Esophagus muscularis mucosa (tissue), 4 donors: ENCODE measurements at regions not wholly inside any gene's neighbourhood (a gene's known extent, or its start where the extent isn't known, plus 50 kb on each side); places are given as distances from the start of the nearest gene placed in this dataset.

Experiments
- EP300 ChIP-seq: sonication (generic); formaldehyde crosslinking; IDR thresholded peaks from one replicate; pipeline ENCODE4 v1.6.1; 2017; ENCODE audit warnings: antibody characterized with exemption
- POLR2A ChIP-seq: fragments of 450-650 bp; IDR thresholded peaks from one replicate; pipeline ENCODE4 v1.6.1; 2017; ENCODE audit warnings: antibody characterized with exemption, moderate library complexity, mild to moderate bottlenecking, low read depth
- POLR2AphosphoS5 ChIP-seq, 2 donors: sonication (generic); formaldehyde crosslinking; IDR thresholded peaks; one replicate each; pipeline ENCODE4 v1.6.1; 2017; ENCODE audit warnings: antibody characterized with exemption in 2 of 2
- TF ChIP-seq, protein P1 (sequence below), 3 experiments: fragments of 200-600 bp in 2 of 3; fragments of 450-650 bp in 1 of 3; sonication (generic) in 2 of 3; IDR thresholded peaks; one replicate each; pipeline ENCODE4 v1.5.1; 2017 to 2019; ENCODE audit warnings: antibody characterized with exemption in 3 of 3, mild to moderate bottlenecking in 2 of 3, moderate library complexity in 1 of 3

DNA sequence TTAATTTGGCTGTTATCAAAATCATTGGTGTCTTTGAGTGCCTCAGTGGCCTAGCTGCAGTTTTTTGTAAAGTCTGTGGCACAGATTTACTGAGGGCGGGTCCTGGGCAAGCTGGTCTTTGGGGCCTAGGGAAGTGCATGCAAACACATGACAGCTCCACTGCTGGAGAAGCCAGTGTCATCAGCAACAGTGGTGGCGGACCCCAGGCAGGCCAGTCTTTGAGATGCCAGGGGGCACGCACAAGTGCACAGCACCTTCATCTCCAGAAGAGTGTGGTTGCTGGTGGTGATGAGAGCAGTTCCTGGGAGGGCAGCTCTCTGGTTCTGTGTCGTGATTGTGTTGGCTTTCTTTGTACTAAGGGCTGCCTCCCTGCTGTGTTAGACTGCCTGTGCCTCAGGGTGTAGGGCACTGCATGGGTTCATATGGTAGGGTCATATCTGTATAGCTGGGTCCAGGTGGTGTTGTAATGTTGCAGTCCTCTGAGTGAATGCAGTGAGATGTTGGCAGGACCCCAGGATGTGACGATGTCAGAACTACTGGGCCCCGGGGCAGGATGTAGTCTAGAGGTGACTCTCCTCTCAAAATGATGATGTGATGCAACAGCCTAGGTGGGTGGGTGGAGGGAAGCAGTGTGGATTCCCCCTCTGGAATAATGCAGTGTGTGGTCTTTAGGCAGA is 646.7 kb upstream of the CDH2 start:
- TF ChIP-seq EP300 (no peak), POLR2A (no peak), POLR2AphosphoS5 (IDR thresholded peaks at IDR 0.05) (no peak)
- TF ChIP-seq, protein P1, sequence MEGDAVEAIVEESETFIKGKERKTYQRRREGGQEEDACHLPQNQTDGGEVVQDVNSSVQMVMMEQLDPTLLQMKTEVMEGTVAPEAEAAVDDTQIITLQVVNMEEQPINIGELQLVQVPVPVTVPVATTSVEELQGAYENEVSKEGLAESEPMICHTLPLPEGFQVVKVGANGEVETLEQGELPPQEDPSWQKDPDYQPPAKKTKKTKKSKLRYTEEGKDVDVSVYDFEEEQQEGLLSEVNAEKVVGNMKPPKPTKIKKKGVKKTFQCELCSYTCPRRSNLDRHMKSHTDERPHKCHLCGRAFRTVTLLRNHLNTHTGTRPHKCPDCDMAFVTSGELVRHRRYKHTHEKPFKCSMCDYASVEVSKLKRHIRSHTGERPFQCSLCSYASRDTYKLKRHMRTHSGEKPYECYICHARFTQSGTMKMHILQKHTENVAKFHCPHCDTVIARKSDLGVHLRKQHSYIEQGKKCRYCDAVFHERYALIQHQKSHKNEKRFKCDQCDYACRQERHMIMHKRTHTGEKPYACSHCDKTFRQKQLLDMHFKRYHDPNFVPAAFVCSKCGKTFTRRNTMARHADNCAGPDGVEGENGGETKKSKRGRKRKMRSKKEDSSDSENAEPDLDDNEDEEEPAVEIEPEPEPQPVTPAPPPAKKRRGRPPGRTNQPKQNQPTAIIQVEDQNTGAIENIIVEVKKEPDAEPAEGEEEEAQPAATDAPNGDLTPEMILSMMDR (IDR thresholded peaks at IDR 0.05), result no peak
